ENCODE measurements at regions not wholly inside any gene's neighbourhood (a gene's known extent, or its start where the extent isn't known, plus 50 kb on each side); places are given as distances from the start of the nearest gene placed in this dataset.
"Not testable (repeated sequence)": the region's sequence is repeated elsewhere in the genome, so short reads cannot be mapped to it uniquely, and the experiment has no call there.

- no peak overlapping the region for H3K9ac ChIP-seq (ENCODE audit: low read depth in 1 of 3, low read length in 3 of 3)
- H3K36me3 ChIP-seq (ENCODE audit: control insufficient read depth in 3 of 3, insufficient read depth in 3 of 3, low read length in 3 of 3): peaks cover 14 to 27% (median 24%) of the 10 kb centered on the region in 3 donors
- no peaks in the 10 kb centered on the region for H3K9me3 ChIP-seq (ENCODE audit: control insufficient read depth in 3 of 3, low read length in 3 of 3)
- peaks cover 0 to 3% (median 1%) of the 10 kb centered on the region in 3 donors for H3K4me1 ChIP-seq (ENCODE audit: control insufficient read depth in 3 of 3, insufficient read depth in 3 of 3, low read length in 3 of 3)
- H3K4me3 ChIP-seq (ENCODE audit: low read length in 3 of 3): no peak overlapping the region
- no peak overlapping the region for H3K27ac ChIP-seq (ENCODE audit: low read depth, low read length)
- H3K27me3 ChIP-seq (ENCODE audit: control insufficient read depth in 3 of 3, insufficient read depth in 3 of 3, low read length in 3 of 3): no peaks in the 10 kb centered on the region
Observed at GRCh38 chr7:149559711-149560110, 62.1 kb upstream of the ZNF746 start.

- Histone ChIP-seq H3K27me3 (ENCODE audit: control insufficient read depth in 3 of 3, insufficient read depth in 3 of 3, low read length in 3 of 3) (no peaks in the 10 kb centered on the region), H3K4me1 (ENCODE audit: control insufficient read depth in 3 of 3, insufficient read depth in 3 of 3, low read length in 3 of 3) (no peaks in the 10 kb centered on the region), H3K9me3 (ENCODE audit: control insufficient read depth in 3 of 3, low read length in 3 of 3) (no peaks in the 10 kb centered on the region), H3K4me3 (ENCODE audit: low read length in 3 of 3) (no peak overlapping the region), H3K9ac (ENCODE audit: low read depth in 1 of 3, low read length in 3 of 3) (no peak overlapping the region), H3K36me3 (ENCODE audit: control insufficient read depth in 3 of 3, insufficient read depth in 3 of 3, low read length in 3 of 3) (peaks cover 14 to 27% (median 24%) of the 10 kb centered on the region in 3 donors), H3K27ac (ENCODE audit: low read depth, low read length) (no peak overlapping the region)
Observed at GRCh38 chr7:149558149-149558861, 60.7 kb upstream of the ZNF746 start.

GRCh38 chr7:149556525-149556924 is 58.9 kb upstream of the ZNF746 start:
- not testable (repeated sequence) for H3K27me3 ChIP-seq (ENCODE audit: control insufficient read depth in 3 of 3, insufficient read depth in 3 of 3, low read length in 3 of 3); H3K4me3 ChIP-seq (ENCODE audit: low read length in 3 of 3); H3K9ac ChIP-seq (ENCODE audit: low read depth in 1 of 3, low read length in 3 of 3); H3K27ac ChIP-seq (ENCODE audit: low read depth, low read length); H3K9me3 ChIP-seq (ENCODE audit: control insufficient read depth in 3 of 3, low read length in 3 of 3); H3K4me1 ChIP-seq (ENCODE audit: control insufficient read depth in 3 of 3, insufficient read depth in 3 of 3, low read length in 3 of 3)
- H3K36me3 ChIP-seq (ENCODE audit: control insufficient read depth in 3 of 3, insufficient read depth in 3 of 3, low read length in 3 of 3): peaks cover 17 to 41% (median 36%) of the 10 kb centered on the region in 3 donors

- not testable (repeated sequence) for H3K9ac ChIP-seq (ENCODE audit: low read depth in 1 of 3, low read length in 3 of 3); H3K27me3 ChIP-seq (ENCODE audit: control insufficient read depth in 3 of 3, insufficient read depth in 3 of 3, low read length in 3 of 3); H3K9me3 ChIP-seq (ENCODE audit: control insufficient read depth in 3 of 3, low read length in 3 of 3); H3K27ac ChIP-seq (ENCODE audit: low read depth, low read length); H3K4me1 ChIP-seq (ENCODE audit: control insufficient read depth in 3 of 3, insufficient read depth in 3 of 3, low read length in 3 of 3); H3K4me3 ChIP-seq (ENCODE audit: low read length in 3 of 3)
- H3K36me3 ChIP-seq (ENCODE audit: control insufficient read depth in 3 of 3, insufficient read depth in 3 of 3, low read length in 3 of 3): peaks cover 29 to 55% (median 47%) of the 10 kb centered on the region in 3 donors
Observed at GRCh38 chr7:149554821-149555220, 57.2 kb upstream of the ZNF746 start.

- H3K4me3 ChIP-seq (ENCODE audit: low read length in 3 of 3); H3K9me3 ChIP-seq (ENCODE audit: control insufficient read depth in 3 of 3, low read length in 3 of 3); H3K9ac ChIP-seq (ENCODE audit: low read depth in 1 of 3, low read length in 3 of 3); H3K27ac ChIP-seq (ENCODE audit: low read depth, low read length); H3K4me1 ChIP-seq (ENCODE audit: control insufficient read depth in 3 of 3, insufficient read depth in 3 of 3, low read length in 3 of 3); H3K27me3 ChIP-seq (ENCODE audit: control insufficient read depth in 3 of 3, insufficient read depth in 3 of 3, low read length in 3 of 3): not testable (repeated sequence)
- peaks cover 37 to 64% (median 53%) of the 10 kb centered on the region in 3 donors for H3K36me3 ChIP-seq (ENCODE audit: control insufficient read depth in 3 of 3, insufficient read depth in 3 of 3, low read length in 3 of 3)
Observed at GRCh38 chr7:149553991-149554390, 56.4 kb upstream of the ZNF746 start.

- Histone ChIP-seq H3K4me3 (ENCODE audit: low read length in 3 of 3) (no peak overlapping the region), H3K27ac (ENCODE audit: low read depth, low read length) (no peak overlapping the region), H3K9me3 (ENCODE audit: control insufficient read depth in 3 of 3, low read length in 3 of 3) (no peaks in the 10 kb centered on the region), H3K36me3 (ENCODE audit: control insufficient read depth in 3 of 3, insufficient read depth in 3 of 3, low read length in 3 of 3) (peaks cover 39 to 67% (median 58%) of the 10 kb centered on the region in 3 donors), H3K27me3 (ENCODE audit: control insufficient read depth in 3 of 3, insufficient read depth in 3 of 3, low read length in 3 of 3) (no peaks in the 10 kb centered on the region), H3K4me1 (ENCODE audit: control insufficient read depth in 3 of 3, insufficient read depth in 3 of 3, low read length in 3 of 3) (no peaks in the 10 kb centered on the region), H3K9ac (ENCODE audit: low read depth in 1 of 3, low read length in 3 of 3) (no peak overlapping the region)
Observed at GRCh38 chr7:149552799-149553198, 55.2 kb upstream of the ZNF746 start.

Data from skeletal muscle tissue (tissue), 3 donors.